GM18520 (cell line): ENCODE measurements at regions not wholly inside any gene's neighbourhood (a gene's known extent, or its start where the extent isn't known, plus 50 kb on each side); places are given as distances from the start of the nearest gene placed in this dataset.

Experiments used
- ATAC-seq: cut with Tn5 transposase; IDR thresholded peaks from one replicate; pipeline ENCODE4 v1.9.1; 2021; ENCODE audit not compliant: unreplicated experiment

DNA sequence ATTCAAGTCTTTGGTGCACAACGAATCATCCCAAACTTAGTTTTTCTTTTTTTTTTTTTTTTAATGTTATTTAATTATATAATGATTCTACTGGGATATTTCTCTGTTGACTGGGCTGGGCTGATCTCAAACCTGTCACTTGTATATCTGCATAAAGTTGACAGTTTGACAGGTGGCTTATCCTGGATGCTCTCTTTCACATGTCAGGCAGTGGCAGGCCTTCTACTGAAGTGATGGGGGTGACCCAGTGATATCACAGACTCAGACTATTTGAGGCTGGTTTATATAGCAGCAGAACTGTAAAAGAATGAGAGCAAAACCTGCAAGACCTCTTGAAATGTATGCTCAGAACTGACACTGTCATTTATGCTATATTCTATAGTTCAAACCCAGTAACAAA lies 1813.5 kb upstream of the CDH6 start:
- no peak for ATAC-seq

DNA sequence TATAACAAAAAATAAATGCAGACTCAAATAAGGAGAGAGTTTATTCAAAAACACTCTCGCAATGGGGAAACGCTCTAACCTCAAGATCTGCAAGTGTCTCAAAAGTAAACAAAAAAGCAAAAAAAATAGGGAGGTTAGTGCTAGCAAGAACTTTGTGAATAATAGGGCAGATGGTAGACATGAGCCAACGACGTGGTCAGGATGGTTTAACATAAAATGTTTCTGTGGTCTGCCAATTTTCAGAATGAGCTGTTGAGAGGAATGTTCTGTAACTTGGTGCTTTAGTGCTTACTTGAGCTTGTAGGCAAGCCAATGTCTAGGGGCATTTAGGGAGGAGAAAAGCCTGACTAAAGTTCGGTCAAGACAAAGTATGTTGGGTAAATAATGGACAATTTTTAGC lies 1813.9 kb upstream of the CDH6 start:
- no peak for ATAC-seq

DNA sequence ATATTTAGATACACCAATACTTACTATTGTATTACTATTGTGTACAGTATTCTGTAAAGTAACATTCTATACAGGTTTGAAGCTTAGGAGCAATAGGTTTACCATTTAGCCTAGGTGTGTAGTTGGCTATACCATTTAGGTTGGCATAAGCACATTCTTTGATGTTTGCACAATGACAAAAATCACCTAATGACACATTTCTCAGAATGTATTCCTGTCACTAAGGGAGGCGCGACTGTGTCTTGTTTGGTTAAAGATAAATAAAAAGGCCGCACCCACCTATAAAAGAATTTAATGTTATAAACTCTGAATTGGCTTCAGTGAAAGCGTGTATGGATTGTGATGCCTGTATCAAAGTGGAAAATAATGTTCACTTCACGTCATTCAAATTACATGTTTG lies 1815.4 kb upstream of the CDH6 start:
- no peak for ATAC-seq

DNA sequence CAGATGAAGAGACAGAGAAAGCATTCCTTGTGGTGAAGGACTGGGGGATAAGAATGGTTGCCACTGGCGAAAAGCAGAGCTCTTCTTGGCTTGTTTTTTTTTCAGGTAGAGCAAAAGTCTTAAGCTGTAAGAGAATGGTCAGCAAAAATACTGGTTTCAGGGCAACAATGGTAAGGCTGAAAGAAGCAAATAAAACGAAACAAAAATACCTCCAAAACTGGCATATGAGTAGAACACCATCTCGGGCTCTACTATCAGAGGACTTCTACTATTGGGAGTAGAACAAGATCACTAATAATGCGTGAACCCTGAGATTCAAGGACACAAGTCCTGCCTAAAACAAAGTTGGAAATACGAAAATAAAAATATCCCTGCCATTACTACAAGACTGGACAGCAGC lies 1823.2 kb upstream of the CDH6 start:
- no peak for ATAC-seq

- ATAC-seq = no peak
Observed at GRCh38 chr5:29367176-29367833, 1826.2 kb upstream of the CDH6 start.

DNA sequence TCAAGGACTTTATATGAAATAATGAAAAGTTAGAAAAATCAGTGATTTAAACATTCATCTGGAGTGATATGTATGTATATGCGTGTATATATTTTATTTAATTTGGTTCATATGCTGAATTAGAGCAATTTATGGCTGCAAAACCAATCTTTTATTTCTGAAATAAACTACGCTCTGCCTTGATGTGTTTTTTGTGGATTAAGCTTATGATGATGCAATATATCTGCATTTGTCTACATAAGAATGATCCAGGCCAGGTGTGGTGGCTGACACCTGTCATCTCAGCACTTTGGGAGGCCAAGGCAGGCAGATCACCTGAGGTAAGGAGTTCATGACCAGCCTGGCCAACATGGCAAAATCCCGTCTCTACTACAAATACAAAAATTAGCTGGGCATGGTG lies 1842.3 kb upstream of the CDH6 start:
- ATAC-seq = no peak

GRCh38 chr5:29337030-29337429 lies 1856.5 kb upstream of the CDH6 start:
- no peak for ATAC-seq

DNA sequence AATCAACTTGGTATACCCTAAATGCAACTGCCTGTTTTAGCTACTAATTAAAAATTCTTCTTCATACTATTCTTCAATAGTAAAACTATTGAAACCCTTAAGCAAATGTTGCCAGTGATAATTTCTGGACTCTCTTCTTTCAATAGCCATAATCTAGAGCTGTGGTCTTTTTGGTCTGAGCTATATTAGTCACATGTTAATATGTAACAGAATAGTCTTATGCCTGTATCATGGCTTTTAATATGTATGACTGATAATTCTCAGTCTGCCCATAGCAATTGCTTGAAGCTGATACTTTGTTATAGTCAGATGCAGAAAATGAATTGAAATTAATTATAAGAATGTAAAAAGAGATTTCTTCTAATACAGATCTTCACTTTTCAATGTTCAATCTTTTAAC lies 1871.9 kb upstream of the CDH6 start:
- no peak for ATAC-seq

GRCh38 chr5:29309359-29309758 lies 1884.1 kb upstream of the CDH6 start:
- no peak for ATAC-seq

DNA sequence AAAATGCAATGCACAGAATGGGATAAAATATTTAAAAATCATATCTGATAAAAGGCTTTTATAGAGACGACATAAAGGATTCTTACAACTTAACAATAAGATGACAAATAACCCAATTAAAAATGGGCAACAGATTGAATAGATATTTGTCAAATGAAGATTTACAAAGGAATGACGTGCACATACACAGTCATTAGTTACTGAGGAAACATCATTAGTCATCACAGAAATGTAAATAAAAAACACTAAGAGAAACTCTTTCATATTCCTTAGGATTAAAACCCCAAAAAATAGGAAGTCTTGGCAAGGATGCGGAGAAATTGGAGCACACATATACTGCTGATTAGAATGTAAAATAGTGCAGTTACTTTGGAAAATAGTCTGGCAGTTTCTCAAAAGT lies 1886.0 kb upstream of the CDH6 start:
- ATAC-seq = no peak

DNA sequence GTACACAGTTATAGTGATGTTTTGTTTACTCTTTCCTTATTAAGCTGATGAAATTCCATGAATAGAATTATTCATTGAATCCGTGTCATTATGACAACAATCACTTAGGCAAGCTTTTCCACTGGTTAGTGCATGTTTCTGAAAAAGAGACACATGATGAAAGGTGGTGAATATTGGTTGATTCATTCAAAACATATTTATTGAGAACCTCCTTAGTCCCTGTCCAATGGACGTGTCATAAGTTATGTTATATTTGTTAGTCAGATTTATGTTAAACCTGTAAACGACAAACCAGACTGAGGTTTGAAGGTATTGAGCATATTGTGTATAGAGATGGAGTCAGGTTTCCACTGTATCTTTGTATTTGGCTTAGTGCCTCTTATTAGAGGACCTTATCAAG lies 1888.9 kb upstream of the CDH6 start:
- no peak for ATAC-seq

DNA sequence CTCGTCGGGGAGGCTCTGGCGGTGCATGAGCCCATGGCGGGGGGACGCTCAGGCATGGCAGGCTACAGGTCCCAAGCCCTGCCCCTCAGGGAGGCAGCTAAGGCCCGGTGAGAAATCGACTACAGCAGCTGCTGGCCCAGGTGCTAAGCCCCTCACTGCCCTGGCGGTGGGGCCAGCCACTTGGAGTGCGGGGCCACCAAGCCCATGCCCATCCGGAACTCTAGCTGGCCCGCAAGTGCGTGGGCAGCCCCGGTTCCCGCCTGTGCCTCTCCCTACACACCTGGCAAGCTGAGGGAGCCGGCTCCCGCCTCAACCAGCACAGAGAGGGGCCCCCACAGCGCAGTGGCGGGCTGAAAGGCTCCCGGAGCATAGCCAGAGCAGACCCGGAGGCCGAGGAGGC lies 1896.9 kb upstream of the CDH6 start:
- ATAC-seq = no peak

DNA sequence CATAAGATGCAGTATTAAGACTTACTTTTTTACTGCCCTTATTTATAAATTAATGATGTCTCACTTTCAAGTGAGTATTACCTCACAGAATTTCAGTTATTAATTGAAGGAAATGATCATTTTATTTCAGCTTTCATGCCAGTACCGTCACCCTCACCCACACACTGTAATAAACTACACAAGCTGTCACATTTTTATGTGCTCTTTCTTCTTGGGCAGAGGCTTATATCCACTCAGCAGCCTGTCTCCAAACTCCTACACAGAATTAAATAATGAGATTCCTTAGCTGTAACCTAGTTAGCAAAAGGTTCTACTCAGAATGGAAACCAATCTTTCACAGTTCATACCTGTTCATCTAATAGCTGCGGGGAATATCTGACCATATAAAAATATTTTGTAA lies 1915.8 kb upstream of the CDH6 start:
- ATAC-seq = no peak

DNA sequence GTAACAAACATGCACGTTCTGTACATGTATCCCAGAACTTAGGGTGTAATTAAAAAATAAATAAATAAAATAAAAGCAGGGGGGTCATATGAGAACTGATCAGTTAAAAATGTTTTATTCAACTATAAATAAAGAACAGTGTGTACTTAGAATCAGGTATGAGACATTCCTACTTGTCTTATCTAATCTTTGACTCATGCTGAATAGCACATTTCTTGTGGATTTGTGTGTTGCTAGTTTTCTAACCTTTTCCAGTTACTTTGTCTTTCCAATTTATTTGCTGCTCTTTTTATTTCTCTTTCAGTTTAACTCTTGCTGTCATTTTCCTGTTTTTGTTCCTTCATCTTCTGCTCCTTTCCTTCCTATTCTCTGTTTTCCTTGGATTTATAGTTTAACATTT lies 1917.1 kb upstream of the CDH6 start:
- no peak for ATAC-seq

- no peak for ATAC-seq
Observed at GRCh38 chr5:29263915-29264351, 1929.6 kb upstream of the CDH6 start.

- no peak for ATAC-seq
Observed at GRCh38 chr5:29262339-29263123, 1931.0 kb upstream of the CDH6 start.

GRCh38 chr5:29261213-29261612 lies 1932.3 kb upstream of the CDH6 start:
- ATAC-seq = no peak

DNA sequence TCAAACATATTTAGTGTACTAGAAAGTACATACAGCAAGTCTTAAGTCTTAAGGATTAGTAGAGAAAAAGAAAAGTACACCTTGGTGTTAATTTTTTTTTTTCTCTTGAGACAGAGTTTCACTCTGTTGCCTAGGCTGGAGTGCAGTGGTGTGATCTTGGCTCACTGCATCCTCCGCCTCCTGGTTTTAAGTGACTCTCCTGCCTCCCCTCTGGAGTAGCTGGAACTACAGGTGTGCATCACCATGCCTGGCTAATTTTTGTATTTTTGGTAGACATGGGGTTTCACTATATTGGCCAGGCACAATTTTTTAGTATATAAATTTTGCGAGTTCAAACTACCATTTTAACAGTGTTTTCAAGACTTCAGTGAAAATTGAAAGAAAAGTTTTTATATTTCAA lies 1941.1 kb upstream of the CDH6 start:
- ATAC-seq = no peak

GRCh38 chr5:29247346-29248028 lies 1946.0 kb upstream of the CDH6 start:
- no peak for ATAC-seq

DNA sequence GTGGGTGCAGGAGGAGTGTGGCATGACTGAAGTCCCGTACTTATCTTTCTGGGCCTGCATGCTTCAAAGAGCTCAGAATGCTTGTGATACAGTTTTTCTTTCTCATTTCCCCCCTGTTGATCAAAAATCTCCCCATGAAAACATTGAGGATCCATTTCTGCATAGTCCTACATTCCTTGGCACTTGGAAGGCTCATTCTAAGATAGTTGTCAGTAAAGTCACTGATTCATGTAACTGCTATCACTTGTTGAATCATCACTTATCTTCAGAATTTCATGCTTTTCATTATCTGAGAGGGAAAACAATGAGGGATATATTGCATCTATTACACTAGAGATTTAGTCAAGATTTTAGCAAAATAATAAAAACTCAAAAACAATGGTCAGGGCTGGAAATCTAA lies 1953.1 kb upstream of the CDH6 start:
- no peak for ATAC-seq

DNA sequence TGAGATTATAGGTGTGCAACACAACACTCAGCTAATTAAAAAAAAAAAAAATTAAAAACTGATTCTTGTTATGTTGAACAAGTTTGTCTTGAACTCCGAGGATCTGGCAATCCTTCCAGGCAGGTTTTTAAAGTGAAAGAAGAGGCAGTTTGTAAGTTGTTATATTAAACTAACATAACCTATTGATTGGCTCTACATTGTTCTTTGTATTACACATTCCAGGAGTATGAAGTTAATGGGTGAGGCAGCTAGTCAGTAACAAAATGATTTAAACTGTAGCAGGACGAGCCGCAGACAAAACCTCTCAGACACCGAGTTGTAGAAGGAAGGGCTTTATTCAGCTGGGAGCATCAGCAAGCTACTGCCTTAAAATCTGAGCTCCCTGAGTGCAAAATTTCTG lies 1953.9 kb upstream of the CDH6 start:
- ATAC-seq = no peak

GRCh38 chr5:29238115-29238514 lies 1955.4 kb upstream of the CDH6 start:
- ATAC-seq = no peak
